RWPE2 (cell line): ENCODE measurements at regions not wholly inside any gene's neighbourhood (a gene's known extent, or its start where the extent isn't known, plus 50 kb on each side); places are given as distances from the start of the nearest gene placed in this dataset.
A peak's percentile ranks its signal among the peaks of the same experiment; 100 is the strongest.

Source experiments
- ATAC-seq: fragments of 200-7000 bp; cut with Tn5 transposase; 3 replicates; pipeline ENCODE4 v1.9.1; 2021; ENCODE audit warnings: low read depth
- DNase-seq: peaks from one replicate; pipeline ENCODE4 v3.0.0-alpha.2; 2020; ENCODE audit warnings: low spot score
- H3K27ac ChIP-seq: fragments of 450-650 bp; 2 replicates; pipeline ENCODE4 v1.5.1; 2017; ENCODE audit warnings: mild to moderate bottlenecking; ENCODE audit not compliant: poor library complexity, severe bottlenecking
- H3K27me3 ChIP-seq: fragments of 250-450 bp; sonication (Bioruptor Pico); 2 replicates; pipeline ENCODE4 v1.5.1; 2021; ENCODE audit warnings: mild to moderate bottlenecking, moderate library complexity; ENCODE audit not compliant: insufficient read depth, poor library complexity, severe bottlenecking
- H3K36me3 ChIP-seq: fragments of 250-450 bp; sonication (Bioruptor Pico); 2 replicates; pipeline ENCODE4 v1.5.1; 2020; ENCODE audit warnings: low read depth, mild to moderate bottlenecking, moderate library complexity
- H3K4me1 ChIP-seq: fragments of 250-450 bp; sonication (Bioruptor Pico); 2 replicates; pipeline ENCODE4 v1.5.1; 2021; ENCODE audit warnings: mild to moderate bottlenecking, moderate library complexity; ENCODE audit not compliant: insufficient read depth, poor library complexity, severe bottlenecking
- H3K4me3 ChIP-seq: fragments of 250-450 bp; sonication (Bioruptor Pico); 2 replicates; pipeline ENCODE4 v1.5.1; 2021; ENCODE audit warnings: mild to moderate bottlenecking, moderate library complexity; ENCODE audit not compliant: severe bottlenecking
- H3K9me3 ChIP-seq: fragments of 250-450 bp; sonication (Bioruptor Pico); 2 replicates; pipeline ENCODE4 v1.5.1; 2021; ENCODE audit warnings: mild to moderate bottlenecking, moderate library complexity; ENCODE audit not compliant: severe bottlenecking
- TF ChIP-seq, protein P1 (sequence below): fragments of 450-650 bp; IDR thresholded peaks from one replicate; pipeline ENCODE4 v1.5.1; 2017; ENCODE audit warnings: mild to moderate bottlenecking, moderate library complexity; ENCODE audit not compliant: poor library complexity, severe bottlenecking

DNA sequence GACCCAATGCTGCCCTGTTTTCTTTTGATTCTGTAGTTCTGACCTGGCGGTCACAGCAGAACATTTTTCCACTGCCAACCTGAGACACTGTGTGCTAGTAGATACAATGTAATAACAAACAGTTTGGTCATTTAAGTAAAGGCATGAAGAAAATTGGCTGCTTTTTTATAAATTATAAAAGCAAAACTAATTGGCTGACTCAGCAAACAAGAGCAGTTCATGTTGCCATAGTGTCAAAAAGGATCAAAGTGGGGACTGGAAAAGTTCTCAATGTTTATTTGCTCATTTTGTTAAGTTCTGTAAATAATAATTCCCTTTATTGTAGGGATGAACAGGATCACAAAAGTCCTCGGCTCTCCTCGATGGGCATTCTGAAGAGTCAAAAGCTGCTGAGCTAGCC lies 599.5 kb downstream of the PKHD1 start:
- DNase-seq, result no peak
- Histone ChIP-seq H3K27ac (no peak overlapping the region), H3K4me3 (no peak overlapping the region), H3K36me3 (no peaks in the 10 kb centered on the region), H3K4me1 (no peaks in the 10 kb centered on the region), H3K9me3 (no peaks in the 10 kb centered on the region), H3K27me3 (no peaks in the 10 kb centered on the region)
- no peak for ATAC-seq
- TF ChIP-seq, protein P1, sequence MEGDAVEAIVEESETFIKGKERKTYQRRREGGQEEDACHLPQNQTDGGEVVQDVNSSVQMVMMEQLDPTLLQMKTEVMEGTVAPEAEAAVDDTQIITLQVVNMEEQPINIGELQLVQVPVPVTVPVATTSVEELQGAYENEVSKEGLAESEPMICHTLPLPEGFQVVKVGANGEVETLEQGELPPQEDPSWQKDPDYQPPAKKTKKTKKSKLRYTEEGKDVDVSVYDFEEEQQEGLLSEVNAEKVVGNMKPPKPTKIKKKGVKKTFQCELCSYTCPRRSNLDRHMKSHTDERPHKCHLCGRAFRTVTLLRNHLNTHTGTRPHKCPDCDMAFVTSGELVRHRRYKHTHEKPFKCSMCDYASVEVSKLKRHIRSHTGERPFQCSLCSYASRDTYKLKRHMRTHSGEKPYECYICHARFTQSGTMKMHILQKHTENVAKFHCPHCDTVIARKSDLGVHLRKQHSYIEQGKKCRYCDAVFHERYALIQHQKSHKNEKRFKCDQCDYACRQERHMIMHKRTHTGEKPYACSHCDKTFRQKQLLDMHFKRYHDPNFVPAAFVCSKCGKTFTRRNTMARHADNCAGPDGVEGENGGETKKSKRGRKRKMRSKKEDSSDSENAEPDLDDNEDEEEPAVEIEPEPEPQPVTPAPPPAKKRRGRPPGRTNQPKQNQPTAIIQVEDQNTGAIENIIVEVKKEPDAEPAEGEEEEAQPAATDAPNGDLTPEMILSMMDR, result no peak

DNA sequence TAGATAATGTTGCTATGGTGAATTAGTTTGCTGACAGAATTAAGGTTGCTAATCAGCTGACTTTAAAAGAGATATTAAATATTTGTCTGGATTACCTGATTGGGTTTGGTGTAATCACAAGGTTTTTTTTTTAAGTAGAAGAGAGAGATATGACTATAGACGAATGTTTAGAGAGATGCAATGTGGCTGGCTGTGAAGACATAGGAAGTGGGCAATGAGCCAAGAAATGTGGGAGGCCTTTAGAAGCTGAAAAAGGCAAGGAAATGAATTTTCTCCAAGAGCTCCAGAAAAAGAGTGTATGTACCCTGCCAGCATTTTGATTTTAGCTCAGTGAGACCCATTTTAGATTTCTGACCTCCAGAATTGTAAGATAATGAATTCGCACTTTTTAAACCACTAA lies 598.3 kb downstream of the PKHD1 start:
- DNase-seq, result no peak
- Histone ChIP-seq H3K4me1 (no peaks in the 10 kb centered on the region), H3K9me3 (no peaks in the 10 kb centered on the region), H3K4me3 (no peak overlapping the region), H3K27ac (no peak overlapping the region), H3K36me3 (no peaks in the 10 kb centered on the region), H3K27me3 (no peaks in the 10 kb centered on the region)
- no peak for ATAC-seq
- TF ChIP-seq, protein P1, result no peak

DNA sequence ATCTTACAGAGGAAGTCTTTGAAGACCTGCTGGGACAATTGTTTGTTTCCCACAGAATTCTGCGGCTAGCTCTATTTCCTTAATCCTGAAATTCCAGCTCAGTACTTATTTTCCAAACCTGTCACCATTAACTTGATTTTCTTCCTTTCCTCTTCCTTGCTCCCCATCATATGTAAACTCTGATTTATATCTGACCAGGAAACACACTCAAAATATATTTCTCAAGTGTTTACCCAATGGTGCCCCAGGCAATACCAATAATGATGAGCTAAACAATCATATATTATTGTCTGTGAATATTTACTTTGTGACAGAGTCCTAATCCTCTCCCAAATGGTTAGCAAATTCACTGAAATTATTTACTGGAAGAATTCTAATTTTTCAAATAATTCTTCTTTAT lies 597.3 kb downstream of the PKHD1 start:
- H3K27me3 ChIP-seq, result no peaks in the 10 kb centered on the region
- H3K9me3 ChIP-seq, result no peaks in the 10 kb centered on the region
- ATAC-seq (no peak), DNase-seq (no peak)
- TF ChIP-seq, protein P1, result no peak
- no peaks in the 10 kb centered on the region for H3K4me1 ChIP-seq
- H3K27ac ChIP-seq, result no peak overlapping the region
- H3K36me3 ChIP-seq, result no peaks in the 10 kb centered on the region
- no peak overlapping the region for H3K4me3 ChIP-seq

DNA sequence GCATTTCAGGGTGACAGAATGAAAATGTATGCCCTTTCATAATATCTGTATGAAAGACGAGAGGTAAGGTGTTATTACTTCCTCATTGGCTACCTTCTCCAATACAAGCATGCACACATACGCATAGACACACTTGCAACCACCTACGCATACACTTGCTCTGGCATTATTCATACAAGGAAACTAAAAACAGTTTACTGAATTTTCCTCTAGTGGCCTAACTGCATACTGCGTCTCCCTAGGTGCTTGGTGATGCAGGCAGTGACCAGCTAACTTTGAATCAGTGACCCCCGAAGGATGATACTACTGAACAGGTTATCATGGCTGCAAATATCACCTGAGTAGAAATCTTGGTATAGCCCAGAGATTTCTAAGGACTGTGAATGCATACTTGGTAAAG lies 593.1 kb downstream of the PKHD1 start:
- DNase-seq (no peak), ATAC-seq (no peak; the same call in 2 of the 3 replicates)
- no peaks in the 10 kb centered on the region for H3K27me3 ChIP-seq
- H3K9me3 ChIP-seq, result no peaks in the 10 kb centered on the region
- no peak overlapping the region for H3K4me3 ChIP-seq
- no peaks in the 10 kb centered on the region for H3K4me1 ChIP-seq
- no peaks in the 10 kb centered on the region for H3K36me3 ChIP-seq
- H3K27ac ChIP-seq, result no peak overlapping the region
- TF ChIP-seq, protein P1, result peak; percentile 14

DNA sequence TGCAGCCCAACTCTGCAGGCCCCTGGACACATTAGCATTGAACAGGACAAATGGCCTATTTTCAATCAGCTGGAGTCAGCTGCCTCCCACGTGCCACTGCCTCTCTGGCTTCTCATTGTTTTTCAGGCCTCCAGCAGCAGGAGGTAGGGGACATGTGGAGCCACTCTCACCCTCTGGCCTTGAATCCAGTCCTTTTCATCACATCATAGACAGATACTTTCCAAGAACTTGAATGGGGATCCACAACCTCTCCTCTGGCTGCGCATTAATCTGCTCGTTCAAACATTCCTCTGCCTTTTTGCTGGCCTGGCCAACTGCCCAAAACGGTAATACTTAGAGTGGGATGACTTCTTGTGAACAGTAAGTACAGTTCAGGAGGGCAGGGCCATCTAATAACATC lies 592.3 kb downstream of the PKHD1 start:
- Histone ChIP-seq H3K9me3 (no peaks in the 10 kb centered on the region), H3K36me3 (no peaks in the 10 kb centered on the region), H3K4me1 (no peaks in the 10 kb centered on the region), H3K4me3 (no peak overlapping the region), H3K27ac (no peak overlapping the region), H3K27me3 (no peaks in the 10 kb centered on the region)
- TF ChIP-seq, protein P1, result no peak
- ATAC-seq (no peak), DNase-seq (no peak)
